HG03469 (cell line): ENCODE measurements at regions not wholly inside any gene's neighbourhood (a gene's known extent, or its start where the extent isn't known, plus 50 kb on each side); places are given as distances from the start of the nearest gene placed in this dataset.
"Not testable (repeated sequence)": the region's sequence is repeated elsewhere in the genome, so short reads cannot be mapped to it uniquely, and the experiment has no call there.

Experiments used
- ATAC-seq: cut with Tn5 transposase; IDR thresholded peaks from one replicate; pipeline ENCODE4 v1.9.1; 2021; ENCODE audit warnings: mild to moderate bottlenecking, moderate library complexity, moderate number of reproducible peaks; ENCODE audit not compliant: unreplicated experiment

DNA sequence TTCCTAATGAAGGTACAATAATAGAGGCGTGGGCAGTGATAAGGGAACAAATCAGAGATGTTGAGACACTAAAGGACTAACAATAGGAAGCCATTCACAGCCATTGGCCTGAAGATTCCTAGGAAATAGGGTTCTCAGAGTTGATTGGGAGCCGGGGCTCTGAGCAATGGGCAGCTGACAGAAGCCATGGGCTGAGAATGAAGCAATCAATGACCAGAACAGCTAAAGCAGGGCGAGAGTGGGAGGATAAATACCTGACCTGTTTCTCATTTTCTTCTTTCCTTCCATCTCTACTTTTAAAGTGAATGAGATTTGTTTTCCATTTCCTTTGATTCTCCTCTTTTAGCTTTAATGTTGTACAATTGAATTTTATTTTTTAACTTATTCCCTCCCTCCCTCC is 774.7 kb upstream of the ADGRL4 start:
- no peak for ATAC-seq

- peak; percentile 100 for ATAC-seq
Observed at GRCh38 chr1:79777481-79778219, 771.1 kb upstream of the ADGRL4 start.

DNA sequence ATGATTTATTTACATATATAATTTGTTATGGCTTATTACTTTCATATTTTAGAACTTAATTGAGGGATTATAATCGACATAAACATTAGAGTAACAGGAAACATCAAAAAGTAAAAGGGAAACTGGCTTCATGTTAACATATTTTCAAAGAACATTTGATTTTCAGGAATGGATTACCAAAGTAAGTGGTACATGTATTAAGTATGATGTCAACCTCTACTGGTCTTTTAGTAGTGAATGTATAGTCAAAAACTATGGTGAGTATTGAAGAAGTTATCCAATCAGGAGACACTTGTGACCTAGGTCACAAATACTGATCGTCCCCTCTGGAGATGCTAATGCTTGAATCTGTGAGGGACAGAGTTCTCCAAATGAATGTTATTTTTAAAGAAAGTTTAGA is 768.9 kb upstream of the ADGRL4 start:
- ATAC-seq: no peak

DNA sequence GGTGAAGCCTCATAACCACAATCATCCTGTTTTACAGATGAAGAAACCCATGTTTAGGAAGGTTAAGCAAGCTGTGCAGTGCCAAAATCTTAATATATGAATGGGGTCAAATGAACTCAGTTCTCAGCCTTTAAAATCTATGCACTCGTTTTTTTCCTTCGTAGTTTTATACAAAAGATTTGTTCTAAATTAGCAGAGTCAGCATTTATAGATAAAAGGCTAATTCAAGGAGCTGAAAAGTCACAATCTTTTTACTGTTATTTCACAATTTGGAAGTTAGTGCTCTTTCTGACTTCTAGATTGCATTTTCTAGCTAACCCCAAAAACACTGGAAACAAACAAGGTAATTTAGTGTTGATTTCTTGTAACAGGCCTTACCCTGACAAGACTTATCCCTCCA is 766.9 kb upstream of the ADGRL4 start:
- no peak for ATAC-seq

DNA sequence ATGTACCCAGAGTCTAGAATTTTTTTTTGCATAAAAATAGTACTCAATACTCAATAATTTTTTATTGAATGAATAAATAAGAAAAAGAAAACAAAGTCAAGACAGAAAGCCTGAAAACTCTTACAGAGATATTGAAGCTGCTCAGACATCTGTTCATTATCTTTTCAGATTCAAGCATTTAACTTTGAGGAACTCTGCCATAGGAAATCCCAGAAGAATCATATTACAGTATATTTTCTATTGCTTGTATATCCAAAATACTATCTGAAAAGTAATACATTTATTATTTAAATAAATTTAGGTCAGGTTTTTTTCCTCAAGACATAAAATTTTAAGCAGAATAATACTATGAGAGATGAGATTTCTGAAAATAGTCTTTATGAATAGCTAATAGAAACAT is 755.9 kb upstream of the ADGRL4 start:
- no peak for ATAC-seq

DNA sequence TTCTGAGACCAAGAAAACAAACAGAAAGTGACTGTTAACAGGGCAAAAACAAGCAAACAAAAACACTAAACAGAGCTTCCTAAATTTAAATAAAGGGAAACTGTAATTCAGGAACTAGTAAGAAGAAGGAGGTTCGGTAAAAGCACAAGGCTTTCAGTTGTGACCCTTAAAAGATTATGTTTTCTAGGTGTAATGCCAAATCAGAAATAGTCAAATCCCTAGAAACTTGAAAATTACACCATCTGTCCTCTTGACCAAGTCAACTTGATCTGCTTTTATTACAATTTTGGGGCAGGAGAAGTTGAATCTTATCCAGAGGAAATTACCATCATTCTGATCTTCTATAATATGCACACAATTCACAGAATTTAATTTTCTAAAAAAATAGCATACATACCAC is 754.0 kb upstream of the ADGRL4 start:
- ATAC-seq: no peak

- no peak for ATAC-seq
Observed at GRCh38 chr1:79749607-79750006, 743.1 kb upstream of the ADGRL4 start.

DNA sequence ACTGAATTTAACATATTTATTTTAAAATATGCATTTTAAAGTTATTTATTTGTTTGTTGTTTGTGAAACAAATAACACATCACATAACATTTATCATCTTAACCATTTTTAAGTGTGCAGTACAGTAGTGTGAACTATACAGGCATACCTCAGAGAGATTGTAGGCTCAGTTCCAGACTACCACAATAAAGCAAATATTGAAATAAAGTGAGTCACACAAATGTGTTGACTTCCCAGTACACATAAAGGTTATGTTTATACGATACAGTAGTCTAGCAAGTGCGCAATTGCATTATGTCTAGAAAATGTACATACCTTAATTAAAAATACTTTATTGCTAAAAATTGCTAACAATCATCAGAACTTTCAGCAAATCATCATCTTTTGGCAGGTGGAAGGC is 739.4 kb upstream of the ADGRL4 start:
- ATAC-seq: no peak

- no peak for ATAC-seq
Observed at GRCh38 chr1:79744746-79745145, 738.2 kb upstream of the ADGRL4 start.

DNA sequence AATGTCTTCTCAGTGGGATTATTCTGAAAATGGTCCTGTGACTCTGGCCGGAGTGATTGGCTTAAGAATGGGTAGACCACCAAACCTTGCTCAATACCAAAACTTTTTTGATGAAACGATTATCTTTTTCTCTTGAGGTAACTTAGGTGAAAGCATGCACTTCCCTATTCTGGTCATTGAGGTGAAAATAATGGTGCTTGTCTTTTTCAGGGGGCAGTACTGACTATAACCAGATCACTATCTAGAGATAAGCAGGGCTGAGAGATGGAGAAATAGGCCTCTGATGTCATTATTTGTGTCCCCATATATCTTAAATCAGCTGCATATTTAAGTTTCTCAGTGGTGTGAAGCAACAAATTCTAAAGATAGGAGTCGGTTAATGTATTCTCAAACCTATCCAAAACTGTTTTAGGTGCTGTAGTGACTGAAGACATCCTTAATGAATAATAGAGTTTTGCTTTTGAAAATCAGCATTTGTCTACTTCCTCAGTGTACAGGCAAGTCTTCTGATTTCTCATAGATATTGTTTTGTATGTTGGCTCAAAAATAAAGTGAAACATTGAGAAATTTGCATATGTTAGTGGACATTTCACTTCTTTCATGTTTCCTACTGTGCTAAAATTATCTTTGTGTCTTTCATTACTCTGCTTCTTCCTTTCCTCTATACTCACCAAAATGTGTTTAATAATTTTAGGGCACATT is 735.3 kb upstream of the ADGRL4 start:
- ATAC-seq: peak; percentile 69

- ATAC-seq: no peak
Observed at GRCh38 chr1:79738101-79738500, 731.6 kb upstream of the ADGRL4 start.

GRCh38 chr1:79737193-79737592 is 730.7 kb upstream of the ADGRL4 start:
- no peak for ATAC-seq

GRCh38 chr1:79732950-79733349 is 726.4 kb upstream of the ADGRL4 start:
- ATAC-seq: no peak

- ATAC-seq: no peak
Observed at GRCh38 chr1:79726911-79727310, 720.4 kb upstream of the ADGRL4 start.

DNA sequence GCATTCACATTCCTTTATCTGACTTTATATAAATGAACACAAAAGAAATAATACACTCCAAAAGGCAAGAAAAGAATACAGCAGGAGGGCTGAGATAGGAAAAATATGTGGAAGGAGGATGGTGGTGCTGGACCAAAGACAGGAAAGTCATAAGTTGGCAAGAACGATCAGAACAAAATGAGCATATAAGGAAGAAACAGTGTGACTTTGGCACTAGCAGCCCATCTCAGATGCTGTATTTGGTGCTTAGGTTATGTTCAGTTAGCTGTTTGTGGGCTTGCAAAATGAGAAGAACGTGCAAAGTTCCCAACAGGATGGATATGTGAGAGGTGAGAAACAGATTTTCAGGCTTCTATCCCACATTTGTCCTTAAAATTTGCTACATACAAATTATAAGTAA is 719.8 kb upstream of the ADGRL4 start:
- no peak for ATAC-seq

GRCh38 chr1:79716447-79716846 is 709.9 kb upstream of the ADGRL4 start:
- ATAC-seq: no peak

DNA sequence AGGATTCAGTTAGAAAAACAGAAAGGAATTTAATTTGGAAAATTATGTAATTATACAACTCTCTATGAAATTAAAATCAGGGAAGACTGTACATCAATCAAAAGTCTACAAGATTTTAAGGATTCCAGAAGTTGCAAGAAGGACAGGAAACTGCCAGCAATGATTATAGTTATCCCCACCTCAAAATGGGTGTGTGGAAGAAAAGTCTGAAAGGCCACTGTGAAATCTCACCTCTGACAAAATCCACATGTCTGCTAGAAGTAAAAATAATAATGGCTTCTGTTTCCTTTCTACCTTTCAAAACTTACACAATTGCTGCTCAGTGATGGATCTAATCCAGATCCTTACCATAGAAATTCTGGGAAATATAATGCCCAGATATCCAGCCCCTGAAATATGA is 708.1 kb upstream of the ADGRL4 start:
- no peak for ATAC-seq

GRCh38 chr1:79711001-79711431 is 704.5 kb upstream of the ADGRL4 start:
- ATAC-seq: peak; percentile 81

DNA sequence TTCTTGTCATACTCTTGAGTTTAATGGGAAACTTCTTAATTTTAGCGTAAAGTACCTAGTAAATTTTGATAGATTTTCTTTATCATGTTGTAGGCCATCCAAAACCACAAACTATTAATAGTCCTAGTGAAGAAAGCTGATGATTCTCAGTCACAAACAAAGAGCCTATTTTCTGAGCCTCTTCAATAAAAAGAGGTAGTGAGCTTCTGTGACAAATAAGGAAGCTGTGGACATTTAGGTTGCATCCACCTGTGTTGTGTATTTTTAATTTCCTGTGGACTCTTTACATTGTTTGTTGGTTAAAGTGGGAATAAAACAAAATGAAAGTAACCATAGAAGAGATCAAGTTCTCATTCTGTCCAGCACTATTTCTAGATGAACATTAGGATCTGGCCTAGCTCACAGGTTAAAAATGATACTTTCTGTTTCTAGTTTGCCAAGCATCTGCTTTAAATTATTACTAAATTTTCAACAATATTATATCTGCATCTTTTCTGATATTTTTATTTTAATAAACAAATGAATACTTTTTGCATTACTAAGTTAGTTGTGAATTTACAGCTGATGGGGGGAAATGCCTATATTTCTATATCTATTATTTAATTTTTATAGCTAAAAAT is 702.2 kb upstream of the ADGRL4 start:
- ATAC-seq: no peak

DNA sequence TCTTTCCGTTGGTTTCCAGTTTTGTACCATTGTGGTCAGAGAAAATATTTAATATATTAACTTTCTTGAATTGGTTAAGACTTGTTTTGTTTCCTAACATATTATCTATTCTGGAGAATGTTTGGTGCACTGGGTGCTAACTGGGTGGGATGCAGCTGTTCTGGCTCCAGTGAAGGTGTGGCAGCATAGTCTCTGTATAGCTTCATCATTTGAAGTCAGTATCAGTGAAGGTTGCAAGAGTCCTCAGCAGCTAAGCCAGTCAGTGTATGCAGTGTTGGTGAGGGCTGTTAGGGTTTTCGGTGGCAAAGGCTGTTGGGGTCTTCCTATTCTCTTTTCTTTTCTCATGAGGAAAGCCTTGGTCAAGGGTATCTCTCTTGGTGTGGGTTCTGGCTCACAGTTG is 698.7 kb upstream of the ADGRL4 start:
- ATAC-seq: no peak

DNA sequence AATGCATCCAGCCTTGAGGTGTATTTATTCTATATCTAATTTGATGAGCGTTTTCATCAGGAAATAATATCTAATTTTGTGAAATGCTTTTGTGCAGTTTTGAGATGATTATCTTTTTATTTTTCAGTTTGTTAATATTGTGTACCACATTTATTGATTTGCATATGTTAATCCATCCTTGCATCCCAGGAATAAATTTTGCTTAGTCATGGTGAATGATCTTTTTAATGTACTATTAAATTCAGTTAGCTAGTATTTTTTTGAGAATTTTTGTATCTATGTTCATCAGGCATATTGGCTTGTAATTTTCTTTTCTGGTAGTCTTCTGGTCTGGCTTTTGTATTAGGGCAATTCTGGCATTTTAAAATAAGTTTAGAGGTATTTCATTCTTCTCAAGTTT is 697.5 kb upstream of the ADGRL4 start:
- ATAC-seq: no peak

GRCh38 chr1:79702336-79702999 is 695.9 kb upstream of the ADGRL4 start:
- not testable (repeated sequence) for ATAC-seq
